ENCODE measurements at regions not wholly inside any gene's neighbourhood (a gene's known extent, or its start where the extent isn't known, plus 50 kb on each side); places are given as distances from the start of the nearest gene placed in this dataset.
A peak's percentile ranks its signal among the peaks of the same experiment; 100 is the strongest.

- TF ChIP-seq CTCF (IDR thresholded peaks at IDR 0.05; ENCODE audit: low read length, missing control alignments), result no peak
- H3K4me3 ChIP-seq (replicated peaks; ENCODE audit: low read depth, low read length), result no peak overlapping the region
- DNase-seq (ENCODE audit: low read depth), result peak; percentile 5
Measured at GRCh38 chr15:48040166-48040817, 80.5 kb upstream of the SLC24A5 start.

GRCh38 chr15:48041454-48041853, 79.3 kb upstream of the SLC24A5 start:
- TF ChIP-seq CTCF (IDR thresholded peaks at IDR 0.05; ENCODE audit: low read length, missing control alignments), result no peak
- DNase-seq (ENCODE audit: low read depth), result no peak

GRCh38 chr15:48046813-48047438, 73.9 kb upstream of the SLC24A5 start:
- H3K4me3 ChIP-seq (replicated peaks; ENCODE audit: low read depth, low read length), result no peak overlapping the region
- TF ChIP-seq CTCF (IDR thresholded peaks at IDR 0.05; ENCODE audit: low read length, missing control alignments), result no peak
- no peak for DNase-seq (ENCODE audit: low read depth)

More at GRCh38 chr15:48041454-48041853, 79.3 kb upstream of the SLC24A5 start:
- H3K4me3 ChIP-seq (replicated peaks; ENCODE audit: low read depth, low read length), result no peak overlapping the region

GRCh38 chr15:48049736-48050135, 71.1 kb upstream of the SLC24A5 start:
- TF ChIP-seq CTCF (IDR thresholded peaks at IDR 0.05; ENCODE audit: low read length, missing control alignments), result no peak
- no peak overlapping the region for H3K4me3 ChIP-seq (replicated peaks; ENCODE audit: low read depth, low read length)
- DNase-seq (ENCODE audit: low read depth), result no peak

- no peak for DNase-seq (ENCODE audit: low read depth)
- H3K4me3 ChIP-seq (replicated peaks; ENCODE audit: low read depth, low read length), result no peak overlapping the region
- TF ChIP-seq CTCF (IDR thresholded peaks at IDR 0.05; ENCODE audit: low read length, missing control alignments), result no peak
Measured at GRCh38 chr15:48052946-48053345, 67.8 kb upstream of the SLC24A5 start.

GRCh38 chr15:48058371-48058770, 62.4 kb upstream of the SLC24A5 start:
- no peak overlapping the region for H3K4me3 ChIP-seq (replicated peaks; ENCODE audit: low read depth, low read length)
- no peak for TF ChIP-seq CTCF (IDR thresholded peaks at IDR 0.05; ENCODE audit: low read length, missing control alignments)
- no peak for DNase-seq (ENCODE audit: low read depth)

- DNase-seq (ENCODE audit: low read depth), result peak; percentile 39
- no peak overlapping the region for H3K4me3 ChIP-seq (replicated peaks; ENCODE audit: low read depth, low read length)
- no peak for TF ChIP-seq CTCF (IDR thresholded peaks at IDR 0.05; ENCODE audit: low read length, missing control alignments)
Measured at GRCh38 chr15:48059791-48060190, 61.0 kb upstream of the SLC24A5 start.
